Left renal cortex interstitium (tissue), 4 donors: ENCODE measurements at regions not wholly inside any gene's neighbourhood (a gene's known extent, or its start where the extent isn't known, plus 50 kb on each side); places are given as distances from the start of the nearest gene placed in this dataset.

Experiments
- DNase-seq, 4 donors: peaks; one replicate each; pipeline ENCODE4 v3.0.0-alpha.2; 2013; ENCODE audit warnings: low read depth in 4 of 4, low spot score in 2 of 4, missing footprints in 1 of 4

- DNase-seq, result no peak
These were observed 881.3 kb upstream of the SEL1L start for GRCh38 chr14:82414853-82415539.

- DNase-seq, result no peak
These were observed 886.3 kb upstream of the SEL1L start for GRCh38 chr14:82419933-82420332.

- DNase-seq, result no peak
These were observed 887.2 kb upstream of the SEL1L start for GRCh38 chr14:82420871-82421270.

- DNase-seq, result no peak
These were observed 887.6 kb upstream of the SEL1L start for GRCh38 chr14:82421286-82421685.

GRCh38 chr14:82422230-82422629 is 888.6 kb upstream of the SEL1L start:
- no peak for DNase-seq

DNA sequence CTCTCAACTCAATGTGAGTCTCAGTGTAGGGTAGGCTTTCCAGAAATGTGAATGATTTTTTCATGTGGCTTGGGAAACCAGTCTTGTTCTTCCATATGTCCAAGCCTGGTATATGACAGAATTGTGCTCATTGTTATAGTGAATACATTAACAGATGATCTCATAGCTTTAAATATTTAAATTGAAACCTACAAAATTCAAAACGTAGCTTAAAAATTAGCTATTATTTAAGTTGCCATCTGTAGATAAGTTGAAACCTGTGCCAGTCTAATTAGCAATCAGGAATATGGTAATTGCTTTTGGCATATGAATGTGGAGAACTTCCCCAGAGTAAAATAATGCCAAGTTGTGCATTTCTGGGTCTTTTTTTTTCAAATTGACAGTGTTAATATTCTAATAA is 891.6 kb upstream of the SEL1L start:
- DNase-seq, result no peak

DNA sequence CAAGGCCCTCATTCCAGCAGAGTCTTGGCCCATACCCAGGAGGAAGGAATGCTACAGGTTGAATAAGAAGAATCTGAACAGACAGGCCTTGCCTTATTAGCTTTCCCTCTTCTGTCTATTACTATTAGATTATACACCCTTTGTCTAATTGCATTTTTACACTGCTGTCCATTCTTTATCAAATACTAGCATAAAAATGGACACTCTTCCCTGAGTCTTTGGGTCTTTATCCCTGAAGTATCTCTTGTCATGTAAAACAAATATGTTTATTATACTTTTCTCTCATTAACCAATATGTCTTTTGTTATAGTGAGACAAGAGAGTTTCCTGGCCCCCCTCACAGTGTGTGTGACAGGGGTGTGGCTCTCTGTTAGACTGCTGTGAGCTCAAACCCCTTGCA is 897.4 kb upstream of the SEL1L start:
- no peak for DNase-seq

DNA sequence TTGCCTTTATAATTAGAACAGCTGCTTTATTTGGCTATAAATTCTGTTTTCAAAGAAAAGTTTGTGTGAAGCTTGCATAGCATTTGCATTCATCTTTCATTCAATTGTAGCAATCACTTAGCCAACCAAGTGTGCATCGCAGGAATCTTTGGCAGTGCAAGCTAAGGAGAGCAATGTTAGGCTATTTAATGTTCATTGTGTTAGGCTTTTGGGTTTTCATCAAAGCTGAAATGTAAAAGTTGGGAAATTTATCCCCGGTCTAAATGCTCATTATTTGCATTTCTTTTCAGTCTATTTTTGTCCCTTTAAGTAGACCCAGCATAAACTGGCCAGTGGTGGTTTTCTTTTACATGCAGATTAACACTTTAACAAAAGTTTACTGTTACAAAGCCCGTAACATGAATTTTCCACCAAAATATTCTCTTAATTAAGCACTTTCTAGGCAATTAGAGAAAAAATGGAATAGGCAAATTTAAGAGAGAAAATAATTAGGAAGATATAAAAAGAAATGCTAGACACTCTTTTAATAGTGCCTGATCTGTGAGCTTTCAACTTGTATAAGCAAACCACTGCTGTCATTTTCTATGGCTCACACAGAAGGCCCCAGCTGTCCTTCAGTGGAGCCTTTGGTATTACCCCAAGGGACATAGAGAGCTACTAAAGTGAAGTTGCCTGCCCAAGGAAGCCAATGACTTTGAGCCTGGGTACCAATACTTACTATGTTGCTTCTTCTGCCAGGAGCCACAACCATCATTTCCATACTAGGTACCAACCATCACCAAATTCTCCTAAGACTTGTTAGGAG is 898.9 kb upstream of the SEL1L start:
- DNase-seq, result no peak

GRCh38 chr14:82438436-82438835 is 904.8 kb upstream of the SEL1L start:
- DNase-seq, result no peak

GRCh38 chr14:82441270-82441669 is 907.6 kb upstream of the SEL1L start:
- no peak for DNase-seq

GRCh38 chr14:82445810-82446570 is 912.3 kb upstream of the SEL1L start:
- DNase-seq, result no peak

DNA sequence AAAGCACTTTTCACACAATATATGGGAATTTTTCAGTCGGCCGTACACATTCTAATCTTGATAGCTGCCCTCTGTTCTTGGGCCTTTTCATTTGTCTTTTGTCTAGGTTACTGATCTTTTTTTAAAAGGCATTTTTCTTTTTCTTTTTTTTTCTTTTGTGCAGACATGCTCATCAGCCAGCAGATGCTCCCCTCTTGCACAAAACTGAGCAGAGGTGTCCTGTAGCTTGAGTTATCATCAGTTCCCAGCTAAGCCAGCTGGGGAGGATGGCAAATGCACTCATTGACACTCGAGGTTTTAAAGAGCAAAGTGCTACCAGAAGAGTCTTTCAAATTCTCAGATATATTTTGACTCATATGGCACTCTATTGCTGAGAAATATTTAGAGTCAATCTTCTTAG is 913.9 kb upstream of the SEL1L start:
- no peak for DNase-seq

DNA sequence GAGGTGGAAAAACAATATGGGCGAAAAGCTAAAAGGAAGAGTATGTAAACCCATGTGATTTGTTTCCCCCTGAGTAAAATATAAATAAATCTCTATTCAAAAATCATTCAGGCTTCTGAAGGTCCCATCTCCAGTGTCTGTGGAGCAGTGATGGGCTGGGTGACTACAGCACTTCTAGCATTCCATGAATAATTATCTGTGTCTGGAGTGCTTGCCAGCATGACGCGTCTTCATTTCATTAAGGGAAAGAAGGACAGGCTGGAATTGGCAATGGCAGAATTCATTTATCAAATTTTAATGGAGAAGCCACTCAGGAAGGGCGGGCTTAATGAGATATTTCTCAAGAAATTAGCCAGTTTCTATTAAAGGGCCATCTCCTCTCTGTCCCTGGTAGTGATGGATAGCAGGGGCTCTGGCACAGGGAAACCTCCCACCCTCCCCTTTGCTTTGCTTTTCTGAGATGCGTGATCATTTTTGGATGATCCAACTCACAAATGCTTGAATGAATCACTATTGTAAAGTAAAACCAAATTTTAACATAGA is 916.3 kb upstream of the SEL1L start:
- no peak for DNase-seq

DNA sequence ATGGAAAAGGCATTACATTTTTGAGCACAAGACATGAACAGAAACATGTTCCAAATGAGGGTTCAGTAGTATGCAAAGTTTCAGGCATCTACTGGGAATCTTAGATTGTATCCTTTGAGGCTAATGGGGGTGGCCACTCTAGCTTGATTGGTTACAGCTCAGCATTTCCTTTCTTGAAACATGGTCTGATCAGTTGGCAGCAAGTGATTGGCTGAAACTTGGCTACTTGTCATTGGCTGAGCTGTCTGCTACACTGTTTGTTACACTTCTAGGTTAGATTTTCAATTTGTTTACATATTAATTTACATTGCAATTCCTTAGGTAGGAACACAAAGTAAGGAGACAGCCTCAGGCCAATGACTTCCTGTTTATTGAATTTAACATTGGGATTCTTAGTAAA is 918.0 kb upstream of the SEL1L start:
- no peak for DNase-seq

GRCh38 chr14:82482345-82482744 is 948.7 kb upstream of the SEL1L start:
- no peak for DNase-seq

- DNase-seq, result no peak
These were observed 954.8 kb upstream of the SEL1L start for GRCh38 chr14:82488473-82488872.

- no peak for DNase-seq
These were observed 956.7 kb upstream of the SEL1L start for GRCh38 chr14:82490397-82490796.

GRCh38 chr14:82492157-82492556 is 958.5 kb upstream of the SEL1L start:
- DNase-seq, result no peak

DNA sequence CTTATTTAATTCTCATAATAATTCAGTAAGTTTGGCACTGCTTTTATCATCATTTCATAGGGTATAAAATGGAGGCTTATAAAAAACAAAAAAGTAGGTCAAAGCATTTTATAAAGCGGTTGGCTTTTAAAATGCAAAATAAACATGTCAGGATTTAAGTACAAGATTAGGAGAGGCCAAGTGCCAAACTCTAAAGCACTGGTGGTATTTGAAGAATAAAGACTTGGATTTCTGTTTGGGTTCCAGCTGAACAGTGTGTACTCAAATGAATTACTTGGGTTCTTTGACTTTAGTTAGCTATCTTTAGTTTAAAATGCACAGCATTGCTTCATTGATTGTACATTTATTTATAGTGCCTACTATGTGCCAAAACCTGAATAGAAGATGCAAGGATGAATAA is 966.6 kb upstream of the SEL1L start:
- no peak for DNase-seq

- no peak for DNase-seq
These were observed 967.9 kb upstream of the SEL1L start for GRCh38 chr14:82501554-82501953.

GRCh38 chr14:82502043-82502442 is 968.4 kb upstream of the SEL1L start:
- DNase-seq, result no peak
